Spleen (tissue), 7 donors: ENCODE measurements at regions not wholly inside any gene's neighbourhood (a gene's known extent, or its start where the extent isn't known, plus 50 kb on each side); places are given as distances from the start of the nearest gene placed in this dataset.

Experiments
- POLR2A ChIP-seq, 3 donors: fragments of 450-650 bp; IDR thresholded peaks; one replicate each; pipeline ENCODE4 v1.5.1; 2017; ENCODE audit warnings: antibody characterized with exemption in 3 of 3, mild to moderate bottlenecking in 1 of 3
- POLR2AphosphoS5 ChIP-seq, 3 donors: sonication (generic); formaldehyde crosslinking; IDR thresholded peaks; one replicate each; pipeline ENCODE4 v1.5.1; 2017; ENCODE audit warnings: antibody characterized with exemption in 3 of 3
- TF ChIP-seq, protein P1 (sequence below), 11 experiments: fragments of 200-600 bp in 7 of 11; fragments of 450-650 bp in 4 of 11; sonication (generic) in 4 of 11; IDR thresholded peaks in 8 of 11; conservative IDR thresholded peaks in 3 of 11; 1 replicate in 7 of 11; 2 replicates in 4 of 11; pipeline versions ENCODE4 v1.4.0 to v1.8.0; 2016 to 2021; ENCODE audit warnings: antibody characterized with exemption in 11 of 11, inconsistent platforms in 4 of 11, mild to moderate bottlenecking in 1 of 11
- donor health status: DM: no; HTN: no; CAD: no; lungs with moderate emphysema.
- donor health status: DM: no; HTN: no; CAD: no.
- donor health status: DM: no; HTN: no; CAD: no.

DNA sequence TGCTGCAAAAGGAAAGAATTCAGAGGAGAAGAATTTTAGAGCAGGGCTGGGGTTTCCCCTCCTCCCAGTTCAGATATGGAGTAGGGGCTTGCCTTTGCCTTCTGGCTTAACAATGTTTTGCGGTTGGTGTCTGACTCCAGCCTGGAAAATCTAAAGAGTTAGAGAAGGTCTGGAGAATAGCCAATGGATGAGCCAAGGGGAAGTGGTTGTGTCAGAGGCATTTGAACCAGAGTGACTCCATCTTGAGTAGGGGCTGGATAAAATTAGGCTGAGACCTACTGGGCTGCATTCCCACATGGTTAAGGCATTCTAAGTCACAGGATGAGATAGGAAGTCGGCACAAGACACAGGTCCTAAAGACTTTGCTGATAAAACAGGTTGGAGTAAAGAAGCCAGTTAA, 133.7 kb downstream of the DIRAS2 start:
- TF ChIP-seq, protein P1, sequence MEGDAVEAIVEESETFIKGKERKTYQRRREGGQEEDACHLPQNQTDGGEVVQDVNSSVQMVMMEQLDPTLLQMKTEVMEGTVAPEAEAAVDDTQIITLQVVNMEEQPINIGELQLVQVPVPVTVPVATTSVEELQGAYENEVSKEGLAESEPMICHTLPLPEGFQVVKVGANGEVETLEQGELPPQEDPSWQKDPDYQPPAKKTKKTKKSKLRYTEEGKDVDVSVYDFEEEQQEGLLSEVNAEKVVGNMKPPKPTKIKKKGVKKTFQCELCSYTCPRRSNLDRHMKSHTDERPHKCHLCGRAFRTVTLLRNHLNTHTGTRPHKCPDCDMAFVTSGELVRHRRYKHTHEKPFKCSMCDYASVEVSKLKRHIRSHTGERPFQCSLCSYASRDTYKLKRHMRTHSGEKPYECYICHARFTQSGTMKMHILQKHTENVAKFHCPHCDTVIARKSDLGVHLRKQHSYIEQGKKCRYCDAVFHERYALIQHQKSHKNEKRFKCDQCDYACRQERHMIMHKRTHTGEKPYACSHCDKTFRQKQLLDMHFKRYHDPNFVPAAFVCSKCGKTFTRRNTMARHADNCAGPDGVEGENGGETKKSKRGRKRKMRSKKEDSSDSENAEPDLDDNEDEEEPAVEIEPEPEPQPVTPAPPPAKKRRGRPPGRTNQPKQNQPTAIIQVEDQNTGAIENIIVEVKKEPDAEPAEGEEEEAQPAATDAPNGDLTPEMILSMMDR (IDR thresholded peaks at IDR 0.05 in 8 of 11, conservative IDR thresholded peaks at IDR 0.05 in 3 of 11), result no peak
- TF ChIP-seq POLR2A (IDR thresholded peaks at IDR 0.05) (no peak), POLR2AphosphoS5 (IDR thresholded peaks at IDR 0.05) (no peak)
